GM10266 (cell line): ENCODE measurements at regions not wholly inside any gene's neighbourhood (a gene's known extent, or its start where the extent isn't known, plus 50 kb on each side); places are given as distances from the start of the nearest gene placed in this dataset.

Experiments
- DNase-seq: peaks from one replicate; pipeline ENCODE4 v3.0.0; 2012; ENCODE audit errors: extremely low spot score
- CTCF ChIP-seq: IDR thresholded peaks from 2 replicates; pipeline ENCODE4 v1.5.1; 2012; ENCODE audit warnings: mild to moderate bottlenecking, low read depth; ENCODE audit not compliant: control insufficient read depth, insufficient read depth; ENCODE audit errors: missing control alignments

DNA sequence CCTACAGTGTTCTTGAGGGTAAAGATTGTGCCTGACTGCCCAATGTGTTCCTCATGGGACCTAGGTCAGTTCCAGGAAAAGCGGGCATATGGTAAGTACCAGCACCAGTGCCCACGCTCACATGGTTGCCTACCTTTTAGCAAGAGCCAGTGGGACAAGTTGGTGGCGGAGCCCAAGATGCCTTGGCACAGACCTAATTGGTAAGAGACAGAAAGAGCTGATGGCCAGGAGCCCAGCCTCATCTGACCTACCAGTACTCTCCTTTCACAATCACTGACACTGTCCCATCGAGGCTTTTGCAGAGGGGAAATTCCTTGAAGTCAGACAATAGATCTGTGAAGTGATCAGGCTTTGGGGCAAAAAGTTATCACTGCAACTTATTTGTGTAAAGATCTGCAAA is 98.4 kb upstream of the BCL6 start:
- TF ChIP-seq CTCF, result no peak
- no peak for DNase-seq

DNA sequence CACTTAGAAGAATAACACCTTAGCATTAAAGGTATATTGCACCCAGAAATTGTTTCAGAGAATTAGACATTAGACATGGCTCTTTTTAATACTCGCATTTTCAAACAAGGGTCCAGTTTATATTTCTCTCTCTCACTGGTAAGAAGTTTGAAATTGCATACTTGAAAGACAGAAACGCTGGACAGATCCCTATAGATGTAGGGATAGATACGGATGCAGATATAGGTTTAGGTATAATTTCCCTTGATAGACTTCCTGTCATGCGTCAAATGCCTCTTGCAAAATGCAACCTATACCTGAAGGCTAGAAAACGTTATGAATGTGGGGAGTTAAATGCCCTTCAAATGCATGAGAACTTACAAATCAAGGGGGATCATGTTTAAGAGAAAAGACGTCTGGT is 99.4 kb upstream of the BCL6 start:
- TF ChIP-seq CTCF, result no peak
- no peak for DNase-seq

DNA sequence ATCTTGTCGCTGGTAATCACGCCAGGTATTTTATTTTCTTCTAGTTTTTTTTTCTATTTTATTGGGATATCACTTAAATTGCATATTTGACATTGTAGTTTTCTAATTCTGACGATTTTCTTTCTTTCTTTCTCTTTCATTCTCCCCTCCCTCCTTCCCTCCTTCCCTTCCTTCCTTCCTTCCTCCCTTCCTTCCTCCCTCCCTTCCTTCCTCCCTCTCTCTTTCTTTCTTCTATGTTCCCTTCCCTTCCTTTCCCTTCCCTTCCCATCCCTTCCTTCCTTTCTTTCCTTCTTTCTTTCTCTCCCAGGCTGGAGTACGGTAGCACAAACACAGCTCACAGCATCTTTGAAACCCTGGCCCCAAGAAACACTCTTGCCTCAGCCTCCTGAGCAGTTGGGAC is 100.6 kb upstream of the BCL6 start:
- DNase-seq, result no peak
- TF ChIP-seq CTCF, result no peak

DNA sequence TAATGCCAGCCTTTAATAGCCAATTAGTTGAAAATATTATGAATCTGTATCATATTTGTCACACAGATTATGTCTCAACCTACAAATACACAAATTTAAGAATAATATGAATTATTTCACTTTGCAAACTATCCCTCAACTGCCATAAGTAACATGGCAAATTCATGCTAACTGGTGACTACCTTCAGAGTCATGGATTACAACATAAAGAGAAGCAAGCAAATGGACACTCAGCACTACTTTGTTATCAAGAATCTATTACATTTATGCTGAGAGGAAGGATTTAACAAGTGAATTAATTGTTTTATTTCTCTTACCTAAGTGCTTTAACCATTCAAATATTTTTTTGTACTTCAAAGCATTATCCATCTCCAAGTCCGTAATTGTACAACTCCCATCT is 103.1 kb upstream of the BCL6 start:
- no peak for DNase-seq
- TF ChIP-seq CTCF, result no peak

- no peak for TF ChIP-seq CTCF
- no peak for DNase-seq
These were observed 103.9 kb upstream of the BCL6 start for GRCh38 chr3:187849016-187849654.

DNA sequence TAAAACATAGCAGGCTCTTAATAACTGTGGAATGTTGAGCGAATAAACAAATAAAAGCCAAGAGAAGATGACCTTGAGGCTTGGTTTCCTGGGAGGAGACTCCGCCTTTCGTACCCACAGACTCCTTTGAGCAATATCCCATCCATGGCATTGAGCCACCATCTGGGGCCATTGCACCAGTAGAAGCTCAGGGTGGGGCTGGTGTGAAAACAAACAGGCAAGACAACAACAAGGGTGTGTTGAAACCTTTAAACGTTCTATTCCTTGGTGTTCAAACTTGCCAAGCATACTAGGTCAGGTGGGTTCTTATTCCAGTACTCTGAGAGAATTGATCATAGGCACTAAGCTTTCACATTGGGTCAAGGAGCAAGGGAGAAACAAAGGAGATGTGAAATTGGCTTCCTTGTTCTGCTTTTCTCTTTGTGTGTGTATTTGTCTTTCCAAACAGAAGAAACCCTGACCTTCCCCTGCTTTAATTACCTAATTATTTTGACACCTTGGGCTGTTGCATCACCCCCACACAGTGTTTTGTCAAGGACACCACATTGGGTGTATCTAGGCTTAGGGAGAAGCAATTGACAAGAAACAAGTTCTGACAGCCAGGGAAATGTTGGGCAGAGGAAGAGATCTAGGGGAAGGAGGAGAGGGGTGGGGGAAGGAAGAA is 105.1 kb upstream of the BCL6 start:
- no peak for DNase-seq
- TF ChIP-seq CTCF, result no peak
